NCI-H1417 (cell line): ENCODE measurements at regions not wholly inside any gene's neighbourhood (a gene's known extent, or its start where the extent isn't known, plus 50 kb on each side); places are given as distances from the start of the nearest gene placed in this dataset.
"Not testable (repeated sequence)": the region's sequence is repeated elsewhere in the genome, so short reads cannot be mapped to it uniquely, and the experiment has no call there.

Source experiments
- DNase-seq, 3 experiments: peaks; one replicate each; lab custom pipeline; 2025; lab: John Stamatoyannopoulos, UW

- DNase-seq: peak in 1 of 3 experiments; percentile 8
These were observed 77.2 kb upstream of the GALNT7 start for GRCh38 chr4:173091362-173091761.

- DNase-seq: no peak
These were observed 76.7 kb upstream of the GALNT7 start for GRCh38 chr4:173091958-173092357.

DNA sequence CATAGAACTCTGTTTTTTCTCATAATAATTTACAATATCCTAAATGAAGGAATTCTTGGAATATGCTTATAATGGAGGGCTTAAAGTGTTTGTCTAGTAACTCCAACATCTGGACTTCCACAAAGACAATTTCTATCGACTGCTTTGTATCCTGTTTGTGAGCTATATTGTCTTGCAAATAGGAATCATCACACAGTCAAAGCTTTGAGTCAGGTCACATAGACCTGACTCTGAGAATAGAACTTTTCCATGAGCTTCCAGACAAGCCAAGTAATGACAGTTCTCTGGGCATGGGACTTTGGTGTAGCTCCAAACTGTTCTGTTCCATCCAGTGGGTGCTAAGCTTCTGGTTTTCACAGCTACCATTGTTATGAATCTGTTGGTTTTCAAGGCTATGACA, 75.2 kb upstream of the GALNT7 start:
- no peak for DNase-seq

GRCh38 chr4:173094739-173095421, 73.7 kb upstream of the GALNT7 start:
- no peak for DNase-seq

DNA sequence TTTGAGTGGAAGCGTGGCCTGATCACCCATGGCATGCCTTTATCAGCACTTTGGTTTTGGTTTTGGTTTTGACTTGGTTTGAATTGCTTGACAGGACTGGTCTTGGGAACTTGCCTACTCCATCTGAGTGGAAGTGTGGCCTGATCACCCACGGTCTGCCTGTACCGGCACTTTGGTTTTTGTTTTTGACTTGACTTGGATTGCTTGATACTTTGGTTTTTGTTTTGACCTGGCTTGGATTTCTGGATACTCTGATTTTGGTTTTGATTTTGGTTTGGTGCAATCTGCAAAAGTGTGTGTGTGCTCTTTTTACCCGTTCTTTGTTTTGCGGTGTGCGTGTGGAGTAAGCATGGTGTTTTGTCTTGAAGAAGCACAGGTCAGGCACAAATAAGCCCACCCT, 69.2 kb upstream of the GALNT7 start:
- DNase-seq: not testable (repeated sequence)

- DNase-seq: no peak
These were observed 57.6 kb upstream of the GALNT7 start for GRCh38 chr4:173111031-173111430.

GRCh38 chr4:173117430-173117829, 51.2 kb upstream of the GALNT7 start:
- not testable (repeated sequence) for DNase-seq
